RPMI8226 (cell line): ENCODE measurements at regions not wholly inside any gene's neighbourhood (a gene's known extent, or its start where the extent isn't known, plus 50 kb on each side); places are given as distances from the start of the nearest gene placed in this dataset.

ENCODE experiments used
- DNase-seq: peaks from one replicate; pipeline ENCODE4 v3.0.0-alpha.2; 2015

- DNase-seq: no peak
Observed at GRCh38 chr9:118529624-118530214, 825.5 kb downstream of the TLR4 start.

GRCh38 chr9:118532592-118532991, 828.4 kb downstream of the TLR4 start:
- DNase-seq: no peak

- no peak for DNase-seq
Observed at GRCh38 chr9:118533101-118533500, 828.9 kb downstream of the TLR4 start.

GRCh38 chr9:118533850-118534249, 829.6 kb downstream of the TLR4 start:
- no peak for DNase-seq

- DNase-seq: no peak
Observed at GRCh38 chr9:118536153-118536552, 832.0 kb downstream of the TLR4 start.

- DNase-seq: no peak
Observed at GRCh38 chr9:118538959-118539358, 830.3 kb downstream of the BRINP1 start.

- no peak for DNase-seq
Observed at GRCh38 chr9:118553465-118553864, 815.8 kb downstream of the BRINP1 start.

- no peak for DNase-seq
Observed at GRCh38 chr9:118554987-118555386, 814.2 kb downstream of the BRINP1 start.

GRCh38 chr9:118558026-118558425, 811.2 kb downstream of the BRINP1 start:
- no peak for DNase-seq

GRCh38 chr9:118558891-118559290, 810.3 kb downstream of the BRINP1 start:
- no peak for DNase-seq

- DNase-seq: no peak
Observed at GRCh38 chr9:118561051-118561450, 808.2 kb downstream of the BRINP1 start.

GRCh38 chr9:118563677-118564076, 805.6 kb downstream of the BRINP1 start:
- DNase-seq: no peak

GRCh38 chr9:118567861-118568260, 801.4 kb downstream of the BRINP1 start:
- no peak for DNase-seq

- no peak for DNase-seq
Observed at GRCh38 chr9:118568704-118569103, 800.5 kb downstream of the BRINP1 start.

- DNase-seq: no peak
Observed at GRCh38 chr9:118569148-118569547, 800.1 kb downstream of the BRINP1 start.

- DNase-seq: no peak
Observed at GRCh38 chr9:118570066-118570465, 799.2 kb downstream of the BRINP1 start.

GRCh38 chr9:118575341-118576070, 793.7 kb downstream of the BRINP1 start:
- no peak for DNase-seq

GRCh38 chr9:118577121-118577520, 792.1 kb downstream of the BRINP1 start:
- DNase-seq: no peak

GRCh38 chr9:118578467-118578866, 790.8 kb downstream of the BRINP1 start:
- DNase-seq: no peak

GRCh38 chr9:118583414-118583813, 785.8 kb downstream of the BRINP1 start:
- DNase-seq: no peak

- no peak for DNase-seq
Observed at GRCh38 chr9:118586978-118587377, 782.3 kb downstream of the BRINP1 start.

- no peak for DNase-seq
Observed at GRCh38 chr9:118594428-118594827, 774.8 kb downstream of the BRINP1 start.

GRCh38 chr9:118595719-118596305, 773.4 kb downstream of the BRINP1 start:
- no peak for DNase-seq

GRCh38 chr9:118596374-118597015, 772.7 kb downstream of the BRINP1 start:
- no peak for DNase-seq
